ENCODE measurements at regions not wholly inside any gene's neighbourhood (a gene's known extent, or its start where the extent isn't known, plus 50 kb on each side); places are given as distances from the start of the nearest gene placed in this dataset.

DNA sequence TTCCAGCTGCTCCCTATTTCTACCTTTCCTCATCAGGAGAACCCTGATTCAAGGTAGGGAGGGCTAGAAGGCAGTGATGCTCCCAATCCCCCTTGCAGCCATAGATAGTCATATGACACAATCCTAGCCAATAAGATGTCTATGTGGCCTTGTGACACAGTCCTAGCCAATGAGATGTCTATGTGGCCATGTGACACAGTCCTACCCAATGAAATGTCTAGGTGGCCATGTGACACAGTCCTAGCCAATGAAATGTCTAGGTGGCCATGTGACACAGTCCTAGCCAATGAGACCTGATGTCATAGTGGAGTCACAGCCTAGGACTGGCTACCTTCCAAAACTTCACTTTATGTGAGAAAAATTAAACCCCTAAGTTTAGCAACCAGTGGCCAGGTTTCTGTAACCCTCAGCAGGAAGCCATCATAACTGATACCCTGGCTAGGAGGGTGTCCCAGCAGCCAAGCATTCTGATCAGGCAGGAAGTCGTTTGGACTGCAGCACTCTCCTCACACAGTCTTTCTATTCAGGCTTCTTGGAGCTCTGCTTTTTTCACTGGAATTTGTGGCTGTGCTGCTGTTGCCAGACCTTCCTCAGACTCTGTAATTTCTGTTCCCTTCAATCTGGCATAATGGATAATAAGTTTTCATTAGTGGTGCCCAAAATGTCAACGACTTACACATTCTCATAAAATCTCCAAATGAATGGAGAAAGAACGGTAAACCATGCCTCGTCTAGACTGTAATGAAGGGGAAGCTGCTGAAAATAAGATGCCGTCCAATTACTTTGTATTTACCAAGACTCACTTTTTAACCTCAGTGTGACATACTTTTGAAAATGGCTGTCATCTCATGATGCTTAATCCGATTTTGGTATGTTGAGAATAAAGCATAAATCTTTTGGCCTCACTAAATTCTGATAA, 165.0 kb upstream of the NCKAP5 start:
- Mint-ChIP-seq H3K4me3 (no peak overlapping the region), H3K4me1 (no peaks in the 10 kb centered on the region), H3K27me3 (no peaks in the 10 kb centered on the region), H3K9me3 (no peaks in the 10 kb centered on the region), H3K27ac (no peak overlapping the region), H3K36me3 (ENCODE audit: low read depth) (no peaks in the 10 kb centered on the region)
- intact Hi-C loops (cut with micrococcal nuclease): no loop called here
- no peak for DNase-seq
- no peak for ATAC-seq (ENCODE audit: low read depth)
- CTCF ChIA-PET: no interaction called here
- POLR2A ChIA-PET: no interaction called here
- TF ChIP-seq, protein P1, sequence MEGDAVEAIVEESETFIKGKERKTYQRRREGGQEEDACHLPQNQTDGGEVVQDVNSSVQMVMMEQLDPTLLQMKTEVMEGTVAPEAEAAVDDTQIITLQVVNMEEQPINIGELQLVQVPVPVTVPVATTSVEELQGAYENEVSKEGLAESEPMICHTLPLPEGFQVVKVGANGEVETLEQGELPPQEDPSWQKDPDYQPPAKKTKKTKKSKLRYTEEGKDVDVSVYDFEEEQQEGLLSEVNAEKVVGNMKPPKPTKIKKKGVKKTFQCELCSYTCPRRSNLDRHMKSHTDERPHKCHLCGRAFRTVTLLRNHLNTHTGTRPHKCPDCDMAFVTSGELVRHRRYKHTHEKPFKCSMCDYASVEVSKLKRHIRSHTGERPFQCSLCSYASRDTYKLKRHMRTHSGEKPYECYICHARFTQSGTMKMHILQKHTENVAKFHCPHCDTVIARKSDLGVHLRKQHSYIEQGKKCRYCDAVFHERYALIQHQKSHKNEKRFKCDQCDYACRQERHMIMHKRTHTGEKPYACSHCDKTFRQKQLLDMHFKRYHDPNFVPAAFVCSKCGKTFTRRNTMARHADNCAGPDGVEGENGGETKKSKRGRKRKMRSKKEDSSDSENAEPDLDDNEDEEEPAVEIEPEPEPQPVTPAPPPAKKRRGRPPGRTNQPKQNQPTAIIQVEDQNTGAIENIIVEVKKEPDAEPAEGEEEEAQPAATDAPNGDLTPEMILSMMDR (IDR thresholded peaks at IDR 0.05): no peak

DNA sequence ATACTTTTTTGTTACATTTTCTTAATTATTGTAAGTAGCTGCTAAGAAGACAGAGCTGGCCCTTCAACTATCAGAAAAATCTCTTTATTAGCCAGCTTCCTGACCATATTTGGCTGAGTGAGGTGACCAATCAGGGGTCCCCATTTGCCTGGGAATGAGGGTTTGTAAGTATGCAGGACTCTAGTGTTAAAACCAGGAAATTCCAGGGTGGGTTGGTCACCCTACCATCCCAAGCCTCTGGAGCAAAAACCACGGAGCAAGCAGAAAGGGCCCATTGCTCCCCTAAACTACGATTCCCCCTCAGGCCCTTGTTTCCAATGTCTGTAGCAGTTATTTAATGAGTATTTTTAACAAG, 165.6 kb upstream of the NCKAP5 start:
- DNase-seq: no peak
- Mint-ChIP-seq H3K36me3 (ENCODE audit: low read depth) (no peaks in the 10 kb centered on the region), H3K9me3 (no peaks in the 10 kb centered on the region), H3K4me1 (no peaks in the 10 kb centered on the region), H3K4me3 (no peak overlapping the region), H3K27ac (no peak overlapping the region), H3K27me3 (no peaks in the 10 kb centered on the region)
- no peak for ATAC-seq (ENCODE audit: low read depth)
- intact Hi-C loops (cut with micrococcal nuclease): no loop called here
- POLR2A ChIA-PET: no interaction called here
- CTCF ChIA-PET: no interaction called here
- TF ChIP-seq, protein P1 (IDR thresholded peaks at IDR 0.05): no peak

DNA sequence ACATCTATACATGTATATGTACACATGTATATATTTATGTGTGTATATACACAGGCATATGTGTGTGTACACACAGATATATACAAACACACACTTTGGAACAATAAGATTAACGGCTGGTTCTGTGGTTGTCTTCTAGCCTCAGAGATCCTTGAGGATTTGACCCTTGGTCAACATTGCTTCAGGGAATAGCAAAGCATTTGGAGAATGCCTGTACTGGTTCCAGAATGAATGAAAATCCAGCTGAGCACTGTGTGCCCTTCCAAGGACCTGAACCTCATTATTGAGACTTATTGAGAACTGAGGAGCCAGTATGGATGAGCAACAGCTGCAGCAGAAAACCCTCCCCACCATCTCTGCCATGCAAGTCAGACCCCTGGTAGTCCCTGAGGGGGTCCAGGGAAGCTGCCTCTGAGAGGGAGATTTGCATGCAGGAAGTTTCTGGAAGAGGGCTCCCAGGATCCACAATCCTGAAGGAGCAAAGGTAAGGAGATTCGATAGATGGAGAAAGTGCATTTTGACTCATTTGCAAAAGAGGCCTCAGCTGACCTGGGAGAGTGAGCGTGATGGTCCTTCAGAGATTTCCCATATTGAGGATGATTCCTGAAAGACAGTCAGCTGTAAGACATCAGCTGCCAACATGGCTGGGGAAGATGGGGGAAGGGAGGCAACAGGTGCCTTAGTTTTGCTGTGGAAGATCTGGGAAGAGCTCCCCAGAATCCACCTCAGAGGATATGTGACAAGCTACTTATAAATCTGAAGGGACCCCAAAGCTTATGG, 166.6 kb upstream of the NCKAP5 start:
- no peaks in the 10 kb centered on the region for H3K36me3 Mint-ChIP-seq (ENCODE audit: low read depth)
- intact Hi-C loops (cut with micrococcal nuclease): no loop called here
- H3K27me3 Mint-ChIP-seq: no peaks in the 10 kb centered on the region

DNA sequence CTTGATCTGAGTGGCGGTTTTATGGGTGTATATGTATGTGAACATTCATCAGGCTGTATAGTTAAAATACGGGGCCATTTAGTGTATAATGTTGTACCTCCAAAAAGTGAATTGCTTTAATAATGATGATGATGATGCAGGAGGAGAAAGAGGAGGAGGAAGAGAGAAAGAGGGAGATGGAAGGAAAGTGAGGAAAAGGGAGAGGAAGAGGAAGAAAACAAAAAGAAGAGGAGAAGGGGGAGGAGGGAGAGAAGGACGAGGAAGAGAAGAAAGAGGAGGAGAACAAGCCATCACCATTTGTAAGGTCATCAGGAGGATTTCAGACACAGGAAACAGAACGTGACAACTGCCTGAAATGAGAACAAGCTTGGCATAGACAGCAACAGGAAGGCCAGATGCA, 168.4 kb upstream of the NCKAP5 start:
- no peak overlapping the region for H3K27ac Mint-ChIP-seq
- intact Hi-C loops (cut with micrococcal nuclease): no loop called here
- TF ChIP-seq, protein P1 (IDR thresholded peaks at IDR 0.05): no peak

More for the DNA sequence above, 166.6 kb upstream of the NCKAP5 start:
- Mint-ChIP-seq H3K27ac (no peak overlapping the region), H3K4me1 (no peaks in the 10 kb centered on the region), H3K9me3 (no peaks in the 10 kb centered on the region), H3K4me3 (no peak overlapping the region)
- no peak for DNase-seq
- no peak for ATAC-seq (ENCODE audit: low read depth)
- TF ChIP-seq, protein P1 (IDR thresholded peaks at IDR 0.05): no peak
- ChIA-PET POLR2A (no interaction called here), CTCF (no interaction called here)

DNA sequence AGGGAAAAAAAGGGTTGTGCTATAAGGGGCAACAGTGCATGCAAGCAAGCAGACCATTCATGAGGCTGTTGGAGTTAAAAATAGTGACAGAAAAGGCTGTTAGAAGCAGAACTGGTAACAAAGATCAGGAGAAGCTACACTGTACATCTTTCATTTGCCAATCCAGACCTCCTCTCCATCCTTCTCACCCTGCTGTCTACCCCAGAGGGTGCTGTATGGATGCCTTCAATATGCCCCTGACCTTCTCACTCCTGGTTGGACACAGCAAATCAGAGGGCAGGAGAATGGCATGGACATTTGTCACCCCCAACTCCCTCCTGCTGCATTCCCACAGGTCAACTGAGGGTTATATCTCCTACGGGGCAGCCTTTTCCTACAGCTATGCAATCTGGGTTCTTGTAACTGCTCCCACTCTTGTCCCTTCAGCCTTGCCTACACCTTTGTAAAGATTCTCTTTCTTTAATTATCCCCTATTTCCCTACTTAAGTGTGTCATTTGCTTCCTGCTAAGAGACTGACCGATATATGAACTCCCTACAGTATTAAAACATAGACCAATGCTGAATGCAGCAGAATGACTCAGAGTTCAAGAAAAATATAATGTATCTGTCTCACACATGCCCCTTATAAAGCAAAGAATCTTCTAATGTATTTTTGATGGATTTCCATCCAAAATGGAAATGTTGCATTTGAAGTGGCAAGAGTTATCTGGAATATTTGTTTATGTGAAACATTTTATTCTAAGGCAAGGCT, 169.2 kb upstream of the NCKAP5 start:
- ChIA-PET CTCF (no interaction called here), POLR2A (no interaction called here)
- Mint-ChIP-seq H3K4me3 (no peak overlapping the region), H3K36me3 (ENCODE audit: low read depth) (no peaks in the 10 kb centered on the region), H3K27me3 (no peaks in the 10 kb centered on the region), H3K27ac (no peak overlapping the region), H3K4me1 (no peaks in the 10 kb centered on the region), H3K9me3 (no peaks in the 10 kb centered on the region)
- intact Hi-C loops (cut with micrococcal nuclease): no loop called here
- DNase-seq: no peak
- no peak for ATAC-seq (ENCODE audit: low read depth)
- TF ChIP-seq, protein P1 (IDR thresholded peaks at IDR 0.05): no peak

More for the DNA sequence above, 168.4 kb upstream of the NCKAP5 start:
- ChIA-PET CTCF (no interaction called here), POLR2A (no interaction called here)
- DNase-seq (no peak), ATAC-seq (ENCODE audit: low read depth) (no peak)
- Mint-ChIP-seq H3K4me1 (no peaks in the 10 kb centered on the region), H3K4me3 (no peak overlapping the region), H3K9me3 (no peaks in the 10 kb centered on the region), H3K36me3 (ENCODE audit: low read depth) (no peaks in the 10 kb centered on the region), H3K27me3 (no peaks in the 10 kb centered on the region)

Data from activated B cell treated with CpG ODN at 0.5 μM for 24 hours (primary cell).